Thyroid gland (tissue), 4 donors: ENCODE measurements at regions not wholly inside any gene's neighbourhood (a gene's known extent, or its start where the extent isn't known, plus 50 kb on each side); places are given as distances from the start of the nearest gene placed in this dataset.
A peak's percentile ranks its signal among the peaks of the same experiment; 100 is the strongest.

Source experiments
- DNase-seq, 2 donors: peaks; one replicate each; pipeline ENCODE4 v3.0.0-alpha.2; 2019
- H3K27ac ChIP-seq, 3 donors: fragments of 200-600 bp; sonication (generic); 1 replicate in 2 of 3; 2 replicates in 1 of 3; pipeline ENCODE4 v1.5.1; 2016 to 2019; ENCODE audit warnings: mild to moderate bottlenecking in 1 of 3, moderate library complexity in 1 of 3
- H3K27me3 ChIP-seq: fragments of 200-600 bp; sonication (generic); one replicate; pipeline ENCODE4 v1.5.1; 2019
- H3K36me3 ChIP-seq, 2 donors: fragments of 200-600 bp; sonication (generic); one replicate each; pipeline ENCODE4 v1.5.1; 2016 to 2019
- H3K4me1 ChIP-seq, 2 donors: fragments of 200-600 bp; sonication (generic); one replicate each; pipeline ENCODE4 v1.5.1; 2017 to 2019
- H3K4me3 ChIP-seq, 3 donors: fragments of 200-600 bp; sonication (generic); replicated peaks in 1 of 3; 1 replicate in 2 of 3; 2 replicates in 1 of 3; pipeline ENCODE4 v1.5.1; 2016; ENCODE audit warnings: mild to moderate bottlenecking in 1 of 3
- H3K9me3 ChIP-seq: fragments of 200-600 bp; sonication (generic); one replicate; pipeline ENCODE4 v1.5.1; 2017
- CTCF ChIP-seq, 6 experiments: fragments of 200-600 bp in 3 of 6; fragments of 450-650 bp in 3 of 6; sonication (generic) in 3 of 6; IDR thresholded peaks; one replicate each; pipeline ENCODE4 v1.5.1; 2016 to 2019; ENCODE audit warnings: antibody characterized with exemption in 6 of 6, mild to moderate bottlenecking in 2 of 6, inconsistent platforms in 1 of 6, moderate library complexity in 1 of 6
- POLR2A ChIP-seq, 2 donors: fragments of 450-650 bp; IDR thresholded peaks; one replicate each; pipeline ENCODE4 v1.6.1; 2017; ENCODE audit warnings: antibody characterized with exemption in 2 of 2, mild to moderate bottlenecking in 2 of 2, moderate library complexity in 1 of 2
- WGBS, 2 donors: methylation state at CpG; one replicate each; pipeline ENCODE4 v1.1.5; 2017; 5-methylcytosine and 5-hydroxymethylcytosine counted together
- intact Hi-C: fragments of 100-400 bp; cut with DNase I; formaldehyde crosslinking; loops from one replicate; pipeline ENCODE4 v1.15.1; 2023

- no peaks in the 10 kb centered on the region for H3K36me3 ChIP-seq
- no peak for DNase-seq
- H3K27me3 ChIP-seq, result no peaks in the 10 kb centered on the region
- TF ChIP-seq POLR2A (IDR thresholded peaks at IDR 0.05), result no peak
- no peak for TF ChIP-seq CTCF (IDR thresholded peaks at IDR 0.05)
- no peak overlapping the region for H3K27ac ChIP-seq
- intact Hi-C loops, result no loop called here
- H3K9me3 ChIP-seq, result no peaks in the 10 kb centered on the region
- no peak overlapping the region for H3K4me3 ChIP-seq
- peaks cover 10 to 12% of the 10 kb centered on the region in 2 donors for H3K4me1 ChIP-seq
These were observed 166.1 kb downstream of the ANKRD30B start for GRCh38 chr18:14914121-14914520.

- no peaks in the 10 kb centered on the region for H3K27me3 ChIP-seq
- no peaks in the 10 kb centered on the region for H3K36me3 ChIP-seq
- no peak overlapping the region for H3K27ac ChIP-seq
- TF ChIP-seq POLR2A (IDR thresholded peaks at IDR 0.05) (no peak), CTCF (IDR thresholded peaks at IDR 0.05) (no peak)
- WGBS, 2 donors, result 73 to 83% methylated on average over 3 of the region's 3 CpGs
- no peaks in the 10 kb centered on the region for H3K9me3 ChIP-seq
- peaks cover 10 to 12% of the 10 kb centered on the region in 2 donors for H3K4me1 ChIP-seq
- intact Hi-C loops, result no loop called here
- no peak overlapping the region for H3K4me3 ChIP-seq
- no peak for DNase-seq
These were observed 166.8 kb downstream of the ANKRD30B start for GRCh38 chr18:14914771-14915170.

GRCh38 chr18:14916181-14916580 is 168.2 kb downstream of the ANKRD30B start:
- Histone ChIP-seq H3K27me3 (no peaks in the 10 kb centered on the region), H3K27ac (no peak overlapping the region), H3K4me3 (no peak overlapping the region), H3K9me3 (no peaks in the 10 kb centered on the region), H3K4me1 (peaks cover 10 to 12% of the 10 kb centered on the region in 2 donors), H3K36me3 (no peaks in the 10 kb centered on the region)
- WGBS, 2 donors, result 50 to 79% methylated on average over 1 of the region's 1 CpG
- intact Hi-C loops, result no loop called here
- no peak for DNase-seq
- TF ChIP-seq POLR2A (IDR thresholded peaks at IDR 0.05), result no peak
- TF ChIP-seq CTCF (IDR thresholded peaks at IDR 0.05), result no peak

GRCh38 chr18:14916851-14917250 is 168.9 kb downstream of the ANKRD30B start:
- no peaks in the 10 kb centered on the region for H3K36me3 ChIP-seq
- no peak overlapping the region for H3K4me3 ChIP-seq
- no peak overlapping the region for H3K27ac ChIP-seq
- no peak for TF ChIP-seq POLR2A (IDR thresholded peaks at IDR 0.05)
- TF ChIP-seq CTCF (IDR thresholded peaks at IDR 0.05), result no peak
- no peaks in the 10 kb centered on the region for H3K27me3 ChIP-seq
- 84 to 91% methylated on average over 6 of the region's 6 CpGs for WGBS, 2 donors
- intact Hi-C loops, result no loop called here
- DNase-seq, result no peak
- peaks cover 10 to 12% of the 10 kb centered on the region in 2 donors for H3K4me1 ChIP-seq
- H3K9me3 ChIP-seq, result no peaks in the 10 kb centered on the region

- 63 to 79% methylated on average over 3 of the region's 3 CpGs for WGBS, 2 donors
- peak overlapping the region in 1 of 3 donors; percentile 45 for H3K27ac ChIP-seq
- no peak overlapping the region for H3K4me3 ChIP-seq
- intact Hi-C loops, result no loop called here
- peak; percentile 58 to 71 for DNase-seq
- H3K27me3 ChIP-seq, result no peaks in the 10 kb centered on the region
- TF ChIP-seq POLR2A (IDR thresholded peaks at IDR 0.05) (no peak), CTCF (IDR thresholded peaks at IDR 0.05) (no peak)
- H3K36me3 ChIP-seq, result no peaks in the 10 kb centered on the region
- peaks cover 10 to 12% of the 10 kb centered on the region in 2 donors for H3K4me1 ChIP-seq
- H3K9me3 ChIP-seq, result no peaks in the 10 kb centered on the region
These were observed 169.3 kb downstream of the ANKRD30B start for GRCh38 chr18:14917311-14917710.
